Upper lobe of right lung (tissue), 1 donor: ENCODE measurements at regions not wholly inside any gene's neighbourhood (a gene's known extent, or its start where the extent isn't known, plus 50 kb on each side); places are given as distances from the start of the nearest gene placed in this dataset.

ENCODE experiments used
- ATAC-seq: fragments of 200-7000 bp; cut with Tn5 transposase; one replicate; pipeline ENCODE4 v1.9.1; 2020; ENCODE audit warnings: mild to moderate bottlenecking, moderate library complexity
- DNase-seq: peaks from one replicate; pipeline ENCODE4 v3.0.0-alpha.2; 2020
- H3K27ac ChIP-seq: fragments of 200-600 bp; one replicate; pipeline ENCODE4 v1.8.0; 2022
- H3K27me3 ChIP-seq: fragments of 200-600 bp; one replicate; pipeline ENCODE4 v1.8.0; 2022; ENCODE audit warnings: mild to moderate bottlenecking
- H3K36me3 ChIP-seq: fragments of 200-600 bp; one replicate; pipeline ENCODE4 v1.8.0; 2022
- H3K4me1 ChIP-seq: fragments of 200-600 bp; one replicate; pipeline ENCODE4 v1.8.0; 2022
- H3K4me3 ChIP-seq: fragments of 200-600 bp; one replicate; pipeline ENCODE4 v1.8.0; 2022; ENCODE audit warnings: mild to moderate bottlenecking
- H3K9me3 ChIP-seq: fragments of 200-600 bp; one replicate; pipeline ENCODE4 v1.8.0; 2022
- CTCF ChIP-seq: fragments of 200-600 bp; IDR thresholded peaks from one replicate; pipeline ENCODE4 v1.8.0; 2022; ENCODE audit warnings: antibody characterized with exemption
- intact Hi-C: fragments of 100-400 bp; cut with DNase I; formaldehyde crosslinking; loops from one replicate; pipeline ENCODE4 v1.11.0; 2022
- donor health status: DM: no; HTN: yes; CAD: no; lungs with severe emphysema.

GRCh38 chr15:70539912-70540530 lies 223.3 kb downstream of the UACA start:
- no peak overlapping the region for H3K27ac ChIP-seq
- no peaks in the 10 kb centered on the region for H3K36me3 ChIP-seq
- no peak for DNase-seq
- ATAC-seq = no peak
- no peaks in the 10 kb centered on the region for H3K9me3 ChIP-seq
- H3K27me3 ChIP-seq = peaks cover 6% of the 10 kb centered on the region
- H3K4me1 ChIP-seq = peaks cover 2% of the 10 kb centered on the region
- intact Hi-C loops = no loop called here
- H3K4me3 ChIP-seq = no peak overlapping the region
- no peak for TF ChIP-seq CTCF

- Histone ChIP-seq H3K27ac (no peak overlapping the region), H3K27me3 (peaks cover 6% of the 10 kb centered on the region), H3K4me3 (no peak overlapping the region), H3K36me3 (no peaks in the 10 kb centered on the region), H3K4me1 (peaks cover 5% of the 10 kb centered on the region), H3K9me3 (no peaks in the 10 kb centered on the region)
- TF ChIP-seq CTCF = no peak
- ATAC-seq = no peak
- intact Hi-C loops = no loop called here
- no peak for DNase-seq
Observed at GRCh38 chr15:70539409-70539808, 223.9 kb downstream of the UACA start.

GRCh38 chr15:70538278-70538677 lies 225.1 kb downstream of the UACA start:
- Histone ChIP-seq H3K36me3 (no peaks in the 10 kb centered on the region), H3K27ac (no peak overlapping the region), H3K9me3 (no peaks in the 10 kb centered on the region), H3K27me3 (peaks cover 6% of the 10 kb centered on the region), H3K4me3 (no peak overlapping the region), H3K4me1 (peaks cover 5% of the 10 kb centered on the region)
- no peak for DNase-seq
- intact Hi-C loops = no loop called here
- TF ChIP-seq CTCF = no peak
- no peak for ATAC-seq

GRCh38 chr15:70535955-70536338 lies 227.4 kb downstream of the UACA start:
- DNase-seq (no peak), ATAC-seq (no peak)
- no peak for TF ChIP-seq CTCF
- H3K4me1 ChIP-seq = peaks cover 5% of the 10 kb centered on the region
- intact Hi-C loops = no loop called here
- H3K27me3 ChIP-seq = no peaks in the 10 kb centered on the region
- H3K27ac ChIP-seq = no peak overlapping the region
- H3K9me3 ChIP-seq = no peaks in the 10 kb centered on the region
- no peak overlapping the region for H3K4me3 ChIP-seq
- no peaks in the 10 kb centered on the region for H3K36me3 ChIP-seq

- no peak for ATAC-seq
- no peak for TF ChIP-seq CTCF
Observed at GRCh38 chr15:70535071-70535954, 228.0 kb downstream of the UACA start.

More at GRCh38 chr15:70535071-70535954, 228.0 kb downstream of the UACA start:
- Histone ChIP-seq H3K36me3 (no peaks in the 10 kb centered on the region), H3K4me3 (no peak overlapping the region), H3K4me1 (peaks cover 5% of the 10 kb centered on the region), H3K9me3 (no peaks in the 10 kb centered on the region), H3K27me3 (no peaks in the 10 kb centered on the region), H3K27ac (no peak overlapping the region)
- no peak for DNase-seq
- intact Hi-C loops = no loop called here
